Spleen (tissue), 11 donors: ENCODE measurements at regions not wholly inside any gene's neighbourhood (a gene's known extent, or its start where the extent isn't known, plus 50 kb on each side); places are given as distances from the start of the nearest gene placed in this dataset.

ENCODE experiments used
- DNase-seq: peaks from one replicate; pipeline ENCODE4 v3.0.0-alpha.2; 2020
- H3K27ac ChIP-seq, 8 donors: fragments of 200-600 bp; sonication (generic) in 7 of 8; 1 replicate in 4 of 8; 2 replicates in 4 of 8; pipeline versions ENCODE4 v1.5.0 to v1.8.0; 2016 to 2021; ENCODE audit warnings: inconsistent platforms in 4 of 8, mild to moderate bottlenecking in 4 of 8, moderate library complexity in 1 of 8
- H3K27me3 ChIP-seq, 7 donors: fragments of 200-600 bp; sonication (generic) in 6 of 7; replicated peaks in 1 of 7; 1 replicate in 4 of 7; 2 replicates in 3 of 7; pipeline versions ENCODE4 v1.5.0 to v1.8.0; 2016 to 2021; ENCODE audit warnings: inconsistent platforms in 3 of 7, mild to moderate bottlenecking in 1 of 7
- H3K36me3 ChIP-seq, 6 donors: fragments of 200-600 bp; sonication (generic) in 5 of 6; 1 replicate in 4 of 6; 2 replicates in 2 of 6; pipeline versions ENCODE4 v1.5.0 to v1.8.0; 2016 to 2021; ENCODE audit warnings: inconsistent platforms in 2 of 6
- H3K4me1 ChIP-seq, 6 donors: fragments of 200-600 bp; sonication (generic) in 5 of 6; 1 replicate in 3 of 6; 2 replicates in 3 of 6; pipeline versions ENCODE4 v1.5.0 to v1.8.0; 2016 to 2021; ENCODE audit warnings: inconsistent platforms in 3 of 6
- H3K4me3 ChIP-seq, 8 donors: fragments of 200-600 bp; sonication (generic) in 7 of 8; 1 replicate in 4 of 8; 2 replicates in 4 of 8; pipeline versions ENCODE4 v1.5.0 to v1.8.0; 2016 to 2021; ENCODE audit warnings: inconsistent platforms in 4 of 8, mild to moderate bottlenecking in 4 of 8, moderate library complexity in 2 of 8
- H3K9me3 ChIP-seq, 8 donors: fragments of 200-600 bp; sonication (generic) in 7 of 8; 1 replicate in 4 of 8; 2 replicates in 4 of 8; pipeline versions ENCODE4 v1.5.0 to v1.8.0; 2016 to 2021; ENCODE audit warnings: inconsistent platforms in 4 of 8
- CTCF ChIP-seq, 11 experiments: fragments of 200-600 bp in 7 of 11; fragments of 450-650 bp in 4 of 11; sonication (generic) in 4 of 11; IDR thresholded peaks in 8 of 11; conservative IDR thresholded peaks in 3 of 11; 1 replicate in 7 of 11; 2 replicates in 4 of 11; pipeline versions ENCODE4 v1.4.0 to v1.8.0; 2016 to 2021; ENCODE audit warnings: antibody characterized with exemption in 11 of 11, inconsistent platforms in 4 of 11, mild to moderate bottlenecking in 1 of 11
- POLR2A ChIP-seq, 3 donors: fragments of 450-650 bp; IDR thresholded peaks; one replicate each; pipeline ENCODE4 v1.5.1; 2017; ENCODE audit warnings: antibody characterized with exemption in 3 of 3, mild to moderate bottlenecking in 1 of 3
- POLR2AphosphoS5 ChIP-seq, 3 donors: sonication (generic); formaldehyde crosslinking; IDR thresholded peaks; one replicate each; pipeline ENCODE4 v1.5.1; 2017; ENCODE audit warnings: antibody characterized with exemption in 3 of 3
- WGBS, 5 donors: extraction: QIAGEN DNeasy Blood & Tissue Kit in 3 of 5; methylation state at CpG; one replicate each; pipeline versions ENCODE4 v1.1.5 to v1.1.7; 2013 to 2018; 5-methylcytosine and 5-hydroxymethylcytosine counted together
- intact Hi-C: fragments of 100-400 bp; cut with DNase I; formaldehyde crosslinking; loops from one replicate; pipeline ENCODE4 v1.15.0; 2023; ENCODE audit warnings: low total_unique reads
- donor health status: healthy with polysubstance abuse.
- donor health status: DM: no; HTN: no; CAD: no; lungs with moderate emphysema.
- donor health status: DM: no; HTN: no; CAD: no.
- donor health status: Bipolar disorder and iron deficiency.
- donor health status: healthy.
- donor health status: DM: no; HTN: no; CAD: no.
- donor health status: DM: yes; HTN: yes; CAD: no.

GRCh38 chr1:209480345-209480744, 103.2 kb upstream of the CAMK1G start:
- Histone ChIP-seq H3K36me3 (no peaks in the 10 kb centered on the region), H3K4me1 (no peaks in the 10 kb centered on the region), H3K4me3 (no peak overlapping the region), H3K27ac (no peak overlapping the region), H3K27me3 (no peaks in the 10 kb centered on the region), H3K9me3 (no peaks in the 10 kb centered on the region)
- 83 to 93% (median 85%) methylated on average over 6 of the region's 6 CpGs for WGBS, 5 donors
- TF ChIP-seq POLR2A (IDR thresholded peaks at IDR 0.05) (no peak), CTCF (IDR thresholded peaks at IDR 0.05 in 8 of 11, conservative IDR thresholded peaks at IDR 0.05 in 3 of 11) (no peak), POLR2AphosphoS5 (IDR thresholded peaks at IDR 0.05) (no peak)
- intact Hi-C loops: no loop called here
- DNase-seq: no peak

GRCh38 chr1:209483691-209484090, 99.8 kb upstream of the CAMK1G start:
- no peak for TF ChIP-seq POLR2A (IDR thresholded peaks at IDR 0.05)
- no peak for TF ChIP-seq CTCF (IDR thresholded peaks at IDR 0.05 in 8 of 11, conservative IDR thresholded peaks at IDR 0.05 in 3 of 11)
- TF ChIP-seq POLR2AphosphoS5 (IDR thresholded peaks at IDR 0.05): no peak
- Histone ChIP-seq H3K27ac (no peak overlapping the region), H3K36me3 (no peaks in the 10 kb centered on the region), H3K27me3 (no peaks in the 10 kb centered on the region), H3K4me1 (no peaks in the 10 kb centered on the region), H3K4me3 (no peak overlapping the region), H3K9me3 (no peaks in the 10 kb centered on the region)
- 81 to 90% (median 86%) methylated on average over 4 of the region's 4 CpGs for WGBS, 5 donors
- intact Hi-C loops: no loop called here
- no peak for DNase-seq

DNA sequence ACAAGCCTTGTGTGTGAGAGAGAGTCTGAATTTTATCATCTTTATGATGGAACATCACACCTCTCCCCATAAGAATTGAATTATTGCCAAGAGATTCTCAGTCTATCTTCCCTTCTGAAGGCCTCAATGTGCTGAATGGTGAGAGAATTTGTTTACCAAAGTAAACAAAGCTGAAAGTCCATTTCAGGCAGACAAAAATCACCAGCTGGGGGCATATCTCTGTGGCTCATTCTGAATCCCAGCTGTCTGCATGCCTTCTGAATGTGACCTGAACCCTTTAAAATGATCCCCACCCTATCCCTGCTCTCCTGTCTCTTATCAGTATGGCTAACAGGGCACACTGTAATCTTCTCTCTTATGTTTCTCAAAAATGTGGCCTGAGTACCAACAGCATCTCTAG, 99.1 kb upstream of the CAMK1G start:
- no peaks in the 10 kb centered on the region for H3K27me3 ChIP-seq
- H3K9me3 ChIP-seq: no peaks in the 10 kb centered on the region
- no peak for DNase-seq
- intact Hi-C loops: no loop called here
- no peaks in the 10 kb centered on the region for H3K4me1 ChIP-seq
- H3K36me3 ChIP-seq: no peaks in the 10 kb centered on the region
- no peak for TF ChIP-seq POLR2AphosphoS5 (IDR thresholded peaks at IDR 0.05)
- no peak for TF ChIP-seq POLR2A (IDR thresholded peaks at IDR 0.05)
- no peak for TF ChIP-seq CTCF (IDR thresholded peaks at IDR 0.05 in 8 of 11, conservative IDR thresholded peaks at IDR 0.05 in 3 of 11)
- no peak overlapping the region for H3K4me3 ChIP-seq
- no peak overlapping the region for H3K27ac ChIP-seq

- Histone ChIP-seq H3K27ac (no peak overlapping the region), H3K27me3 (no peaks in the 10 kb centered on the region), H3K4me1 (no peaks in the 10 kb centered on the region), H3K9me3 (no peaks in the 10 kb centered on the region), H3K4me3 (no peak overlapping the region), H3K36me3 (no peaks in the 10 kb centered on the region)
- 77 to 85% (median 80%) methylated on average over 2 of the region's 2 CpGs for WGBS, 5 donors
- TF ChIP-seq POLR2A (IDR thresholded peaks at IDR 0.05) (no peak), CTCF (IDR thresholded peaks at IDR 0.05 in 8 of 11, conservative IDR thresholded peaks at IDR 0.05 in 3 of 11) (no peak), POLR2AphosphoS5 (IDR thresholded peaks at IDR 0.05) (no peak)
- DNase-seq: no peak
- intact Hi-C loops: no loop called here
Observed at GRCh38 chr1:209485167-209485566, 98.3 kb upstream of the CAMK1G start.
